ENCODE measurements at regions not wholly inside any gene's neighbourhood (a gene's known extent, or its start where the extent isn't known, plus 50 kb on each side); places are given as distances from the start of the nearest gene placed in this dataset.
"Not testable (repeated sequence)": the region's sequence is repeated elsewhere in the genome, so short reads cannot be mapped to it uniquely, and the experiment has no call there.

GRCh38 chr17:53466733-53467132, 356.0 kb upstream of the KIF2B start:
- in situ Hi-C loops (cut with MboI; ENCODE audit: low sequenced_read_pairs, unreplicated experiment): no loop called here
- no peak for DNase-seq (ENCODE audit: low spot score)
- no peak for TF ChIP-seq CTCF (IDR thresholded peaks at IDR 0.05; ENCODE audit: borderline replicate concordance, control extremely low read depth, extremely low read depth, insufficient read depth, missing control alignments)

GRCh38 chr17:53464396-53464795, 358.3 kb upstream of the KIF2B start:
- DNase-seq (ENCODE audit: low spot score); in situ Hi-C loops (cut with MboI; ENCODE audit: low sequenced_read_pairs, unreplicated experiment): not testable (repeated sequence)

GRCh38 chr17:53463363-53463762, 359.4 kb upstream of the KIF2B start:
- no peak for TF ChIP-seq CTCF (IDR thresholded peaks at IDR 0.05; ENCODE audit: borderline replicate concordance, control extremely low read depth, extremely low read depth, insufficient read depth, missing control alignments)
- no peak for DNase-seq (ENCODE audit: low spot score)
- in situ Hi-C loops (cut with MboI; ENCODE audit: low sequenced_read_pairs, unreplicated experiment): no loop called here

GRCh38 chr17:53462393-53462811, 360.3 kb upstream of the KIF2B start:
- in situ Hi-C loops (cut with MboI; ENCODE audit: low sequenced_read_pairs, unreplicated experiment): no loop called here
- TF ChIP-seq CTCF (IDR thresholded peaks at IDR 0.05; ENCODE audit: borderline replicate concordance, control extremely low read depth, extremely low read depth, insufficient read depth, missing control alignments): no peak

GRCh38 chr17:53455943-53456342, 366.8 kb upstream of the KIF2B start:
- in situ Hi-C loops (cut with MboI; ENCODE audit: low sequenced_read_pairs, unreplicated experiment); DNase-seq (ENCODE audit: low spot score): not testable (repeated sequence)

More at GRCh38 chr17:53462393-53462811, 360.3 kb upstream of the KIF2B start:
- DNase-seq (ENCODE audit: low spot score): no peak

- DNase-seq (ENCODE audit: low spot score): no peak
- in situ Hi-C loops (cut with MboI; ENCODE audit: low sequenced_read_pairs, unreplicated experiment): no loop called here
- TF ChIP-seq CTCF (IDR thresholded peaks at IDR 0.05; ENCODE audit: borderline replicate concordance, control extremely low read depth, extremely low read depth, insufficient read depth, missing control alignments): no peak
Observed at GRCh38 chr17:53454337-53454736, 368.4 kb upstream of the KIF2B start.

- no peak for DNase-seq (ENCODE audit: low spot score)
- TF ChIP-seq CTCF (IDR thresholded peaks at IDR 0.05; ENCODE audit: borderline replicate concordance, control extremely low read depth, extremely low read depth, insufficient read depth, missing control alignments): no peak
- in situ Hi-C loops (cut with MboI; ENCODE audit: low sequenced_read_pairs, unreplicated experiment): no loop called here
Observed at GRCh38 chr17:53449324-53449723, 373.4 kb upstream of the KIF2B start.

GRCh38 chr17:53428913-53429312, 393.8 kb upstream of the KIF2B start:
- no peak for DNase-seq (ENCODE audit: low spot score)
- in situ Hi-C loops (cut with MboI; ENCODE audit: low sequenced_read_pairs, unreplicated experiment): no loop called here
- TF ChIP-seq CTCF (IDR thresholded peaks at IDR 0.05; ENCODE audit: borderline replicate concordance, control extremely low read depth, extremely low read depth, insufficient read depth, missing control alignments): no peak
